ENCODE measurements at regions not wholly inside any gene's neighbourhood (a gene's known extent, or its start where the extent isn't known, plus 50 kb on each side); places are given as distances from the start of the nearest gene placed in this dataset.

DNA sequence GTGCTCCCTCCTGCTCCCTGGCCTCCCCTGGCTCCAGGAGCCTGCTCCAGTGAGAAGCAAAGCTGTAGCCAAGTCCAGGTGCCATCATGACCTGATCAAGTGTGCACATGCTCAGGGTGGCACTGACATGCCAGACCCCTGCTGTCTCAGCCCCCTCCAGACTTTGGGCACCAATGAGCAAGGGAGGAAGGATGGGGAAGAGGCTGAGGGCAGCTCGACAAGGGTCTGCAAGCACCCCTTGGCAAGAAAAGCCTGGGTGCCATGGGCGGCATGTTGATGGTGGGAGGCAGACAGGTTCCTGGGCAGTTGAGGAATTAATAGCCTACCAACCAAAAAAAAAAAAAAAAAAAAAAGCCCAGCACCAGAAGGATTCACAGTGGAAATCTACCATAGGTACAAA, 942.6 kb upstream of the PRMT6 start:
- TF ChIP-seq POLR2AphosphoS5 (IDR thresholded peaks at IDR 0.05) (no peak), EP300 (IDR thresholded peaks at IDR 0.05) (no peak), POLR2A (IDR thresholded peaks at IDR 0.05) (no peak)
- TF ChIP-seq, protein P1, sequence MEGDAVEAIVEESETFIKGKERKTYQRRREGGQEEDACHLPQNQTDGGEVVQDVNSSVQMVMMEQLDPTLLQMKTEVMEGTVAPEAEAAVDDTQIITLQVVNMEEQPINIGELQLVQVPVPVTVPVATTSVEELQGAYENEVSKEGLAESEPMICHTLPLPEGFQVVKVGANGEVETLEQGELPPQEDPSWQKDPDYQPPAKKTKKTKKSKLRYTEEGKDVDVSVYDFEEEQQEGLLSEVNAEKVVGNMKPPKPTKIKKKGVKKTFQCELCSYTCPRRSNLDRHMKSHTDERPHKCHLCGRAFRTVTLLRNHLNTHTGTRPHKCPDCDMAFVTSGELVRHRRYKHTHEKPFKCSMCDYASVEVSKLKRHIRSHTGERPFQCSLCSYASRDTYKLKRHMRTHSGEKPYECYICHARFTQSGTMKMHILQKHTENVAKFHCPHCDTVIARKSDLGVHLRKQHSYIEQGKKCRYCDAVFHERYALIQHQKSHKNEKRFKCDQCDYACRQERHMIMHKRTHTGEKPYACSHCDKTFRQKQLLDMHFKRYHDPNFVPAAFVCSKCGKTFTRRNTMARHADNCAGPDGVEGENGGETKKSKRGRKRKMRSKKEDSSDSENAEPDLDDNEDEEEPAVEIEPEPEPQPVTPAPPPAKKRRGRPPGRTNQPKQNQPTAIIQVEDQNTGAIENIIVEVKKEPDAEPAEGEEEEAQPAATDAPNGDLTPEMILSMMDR (IDR thresholded peaks at IDR 0.05), result no peak
